Duodenal mucosa (tissue), 2 donors: ENCODE measurements at regions not wholly inside any gene's neighbourhood (a gene's known extent, or its start where the extent isn't known, plus 50 kb on each side); places are given as distances from the start of the nearest gene placed in this dataset.

Source experiments
- H3K27ac ChIP-seq: one replicate; pipeline ENCODE4 v1.7.0; 2013; ENCODE audit warnings: low read depth, low read length
- H3K27me3 ChIP-seq, 2 donors: one replicate each; pipeline ENCODE4 v1.7.0; 2013; ENCODE audit warnings: low read length in 2 of 2, control low read depth in 1 of 2; ENCODE audit not compliant: insufficient read depth in 2 of 2, control insufficient read depth in 1 of 2
- H3K36me3 ChIP-seq, 2 donors: one replicate each; pipeline ENCODE4 v1.7.0; 2013; ENCODE audit warnings: low read length in 2 of 2, control low read depth in 1 of 2; ENCODE audit not compliant: insufficient read depth in 2 of 2, control insufficient read depth in 1 of 2
- H3K4me1 ChIP-seq, 2 donors: one replicate each; pipeline ENCODE4 v1.7.0; 2013; ENCODE audit warnings: low read length in 2 of 2, control low read depth in 1 of 2; ENCODE audit not compliant: insufficient read depth in 2 of 2, control insufficient read depth in 1 of 2
- H3K4me3 ChIP-seq, 2 donors: one replicate each; pipeline ENCODE4 v1.7.0; 2013; ENCODE audit warnings: low read length in 2 of 2, low read depth in 1 of 2
- H3K9ac ChIP-seq, 2 donors: one replicate each; pipeline ENCODE4 v1.7.0; 2013; ENCODE audit warnings: low read length in 2 of 2, low read depth in 1 of 2
- H3K9me3 ChIP-seq, 2 donors: one replicate each; pipeline ENCODE4 v1.7.0; 2013; ENCODE audit warnings: low read length in 2 of 2, control low read depth in 1 of 2; ENCODE audit not compliant: control insufficient read depth in 1 of 2

GRCh38 chr3:127033171-127033570 is 50.3 kb downstream of the PLXNA1 start:
- no peak overlapping the region for H3K4me3 ChIP-seq
- H3K27me3 ChIP-seq: no peaks in the 10 kb centered on the region
- H3K9me3 ChIP-seq: no peaks in the 10 kb centered on the region
- H3K4me1 ChIP-seq: peaks cover 11 to 33% of the 10 kb centered on the region in 2 donors
- peaks cover 0 to 30% of the 10 kb centered on the region in 2 donors for H3K36me3 ChIP-seq
- no peak overlapping the region for H3K9ac ChIP-seq
- H3K27ac ChIP-seq: no peak overlapping the region

- H3K27ac ChIP-seq: no peak overlapping the region
- H3K36me3 ChIP-seq: peaks cover 0 to 30% of the 10 kb centered on the region in 2 donors
- no peak overlapping the region for H3K4me3 ChIP-seq
- peaks cover 11 to 27% of the 10 kb centered on the region in 2 donors for H3K4me1 ChIP-seq
- no peaks in the 10 kb centered on the region for H3K27me3 ChIP-seq
- H3K9ac ChIP-seq: no peak overlapping the region
- no peaks in the 10 kb centered on the region for H3K9me3 ChIP-seq
Measured at GRCh38 chr3:127033786-127034185, 50.9 kb downstream of the PLXNA1 start.

GRCh38 chr3:127034195-127034989 is 51.5 kb downstream of the PLXNA1 start:
- no peaks in the 10 kb centered on the region for H3K27me3 ChIP-seq
- H3K36me3 ChIP-seq: peaks cover 0 to 30% of the 10 kb centered on the region in 2 donors
- H3K9ac ChIP-seq: no peak overlapping the region
- H3K9me3 ChIP-seq: no peaks in the 10 kb centered on the region
- peaks cover 11 to 27% of the 10 kb centered on the region in 2 donors for H3K4me1 ChIP-seq
- H3K27ac ChIP-seq: no peak overlapping the region
- no peak overlapping the region for H3K4me3 ChIP-seq

GRCh38 chr3:127034990-127035652 is 52.2 kb downstream of the PLXNA1 start:
- H3K4me3 ChIP-seq: no peak overlapping the region
- no peaks in the 10 kb centered on the region for H3K9me3 ChIP-seq
- H3K4me1 ChIP-seq: peaks cover 11 to 27% of the 10 kb centered on the region in 2 donors
- no peak overlapping the region for H3K27ac ChIP-seq
- H3K36me3 ChIP-seq: peaks cover 0 to 23% of the 10 kb centered on the region in 2 donors
- H3K9ac ChIP-seq: peak overlapping the region in 1 of 2 donors; percentile 25
- H3K27me3 ChIP-seq: no peaks in the 10 kb centered on the region

GRCh38 chr3:127035677-127036076 is 52.8 kb downstream of the PLXNA1 start:
- Histone ChIP-seq H3K27ac (no peak overlapping the region), H3K9me3 (no peaks in the 10 kb centered on the region), H3K27me3 (no peaks in the 10 kb centered on the region), H3K4me1 (peaks cover 11 to 27% of the 10 kb centered on the region in 2 donors), H3K4me3 (no peak overlapping the region), H3K36me3 (peaks cover 0 to 18% of the 10 kb centered on the region in 2 donors), H3K9ac (no peak overlapping the region)

GRCh38 chr3:127036209-127037020 is 53.5 kb downstream of the PLXNA1 start:
- no peak overlapping the region for H3K4me3 ChIP-seq
- H3K27ac ChIP-seq: no peak overlapping the region
- peaks cover 0 to 13% of the 10 kb centered on the region in 2 donors for H3K36me3 ChIP-seq
- H3K27me3 ChIP-seq: no peaks in the 10 kb centered on the region
- peak overlapping the region in 1 of 2 donors; percentile 32 for H3K9ac ChIP-seq
- peaks cover 11 to 27% of the 10 kb centered on the region in 2 donors for H3K4me1 ChIP-seq
- no peaks in the 10 kb centered on the region for H3K9me3 ChIP-seq

GRCh38 chr3:127037021-127037400 is 54.1 kb downstream of the PLXNA1 start:
- H3K4me1 ChIP-seq: peaks cover 11 to 27% of the 10 kb centered on the region in 2 donors
- no peaks in the 10 kb centered on the region for H3K9me3 ChIP-seq
- no peaks in the 10 kb centered on the region for H3K27me3 ChIP-seq
- H3K4me3 ChIP-seq: no peak overlapping the region
- no peak overlapping the region for H3K27ac ChIP-seq
- H3K36me3 ChIP-seq: peaks cover 0 to 9% of the 10 kb centered on the region in 2 donors
- H3K9ac ChIP-seq: no peak overlapping the region

- H3K4me1 ChIP-seq: peaks cover 11 to 27% of the 10 kb centered on the region in 2 donors
- no peaks in the 10 kb centered on the region for H3K9me3 ChIP-seq
- no peak overlapping the region for H3K4me3 ChIP-seq
- H3K9ac ChIP-seq: no peak overlapping the region
- no peaks in the 10 kb centered on the region for H3K27me3 ChIP-seq
- H3K27ac ChIP-seq: no peak overlapping the region
- H3K36me3 ChIP-seq: peaks cover 0 to 6% of the 10 kb centered on the region in 2 donors
Measured at GRCh38 chr3:127037418-127037841, 54.5 kb downstream of the PLXNA1 start.

GRCh38 chr3:127037971-127038446 is 55.1 kb downstream of the PLXNA1 start:
- Histone ChIP-seq H3K4me1 (peaks cover 11 to 27% of the 10 kb centered on the region in 2 donors), H3K27ac (no peak overlapping the region), H3K27me3 (no peaks in the 10 kb centered on the region), H3K36me3 (peaks cover 0 to 4% of the 10 kb centered on the region in 2 donors), H3K4me3 (no peak overlapping the region), H3K9ac (no peak overlapping the region), H3K9me3 (no peaks in the 10 kb centered on the region)
